Neutrophil (primary cell): ENCODE measurements at regions not wholly inside any gene's neighbourhood (a gene's known extent, or its start where the extent isn't known, plus 50 kb on each side); places are given as distances from the start of the nearest gene placed in this dataset.
"Not testable (repeated sequence)": the region's sequence is repeated elsewhere in the genome, so short reads cannot be mapped to it uniquely, and the experiment has no call there.

Source experiments
- H3K27ac ChIP-seq: fragments of 200-600 bp; sonication (generic); 2 replicates; pipeline ENCODE4 v1.5.1; 2016; ENCODE audit warnings: mild to moderate bottlenecking, moderate library complexity
- H3K27me3 ChIP-seq: fragments of 200-600 bp; sonication (generic); 2 replicates; pipeline ENCODE4 v1.6.0; 2016; ENCODE audit warnings: mild to moderate bottlenecking
- H3K36me3 ChIP-seq: fragments of 200-600 bp; sonication (generic); 2 replicates; pipeline ENCODE4 v1.5.1; 2017
- H3K4me1 ChIP-seq, 2 experiments: fragments of 200-600 bp in 1 of 2; sonication (generic) in 1 of 2; 1 replicate in 1 of 2; 2 replicates in 1 of 2; pipeline versions ENCODE4 v1.5.1 to v1.6.1; 2013 to 2016; ENCODE audit warnings: low read depth in 1 of 2, low read length in 1 of 2, mild to moderate bottlenecking in 1 of 2, moderate library complexity in 1 of 2; ENCODE audit not compliant: control insufficient read depth in 1 of 2, insufficient read depth in 1 of 2
- H3K4me3 ChIP-seq, 2 experiments: fragments of 200-600 bp in 1 of 2; sonication (generic) in 1 of 2; 1 replicate in 1 of 2; 2 replicates in 1 of 2; pipeline ENCODE4 v1.5.1; 2013 to 2016; ENCODE audit warnings: low read depth in 1 of 2, low read length in 1 of 2, mild to moderate bottlenecking in 1 of 2, moderate library complexity in 1 of 2
- H3K9me3 ChIP-seq: fragments of 200-600 bp; sonication (generic); 2 replicates; pipeline ENCODE4 v1.5.1; 2016
- CTCF ChIP-seq: fragments of 200-600 bp; sonication (generic); IDR thresholded peaks from 2 replicates; pipeline ENCODE4 v1.5.1; 2016; ENCODE audit warnings: antibody characterized with exemption

GRCh38 chr2:158866082-158866481 is 71.0 kb downstream of the DAPL1 start:
- not testable (repeated sequence) for H3K27me3 ChIP-seq, H3K9me3 ChIP-seq, H3K27ac ChIP-seq, H3K4me1 ChIP-seq, H3K4me3 ChIP-seq, H3K36me3 ChIP-seq

- not testable (repeated sequence) for H3K27ac ChIP-seq, H3K36me3 ChIP-seq, H3K27me3 ChIP-seq, H3K9me3 ChIP-seq, H3K4me1 ChIP-seq, H3K4me3 ChIP-seq
Measured at GRCh38 chr2:158867531-158868191, 72.5 kb downstream of the DAPL1 start.

GRCh38 chr2:158868386-158868785 is 73.3 kb downstream of the DAPL1 start:
- not testable (repeated sequence) for H3K27me3 ChIP-seq, H3K36me3 ChIP-seq, H3K27ac ChIP-seq, H3K4me1 ChIP-seq, H3K4me3 ChIP-seq, H3K9me3 ChIP-seq

- not testable (repeated sequence) for H3K27me3 ChIP-seq, H3K27ac ChIP-seq, H3K36me3 ChIP-seq, H3K4me1 ChIP-seq, H3K4me3 ChIP-seq, H3K9me3 ChIP-seq
Measured at GRCh38 chr2:158869122-158869521, 74.0 kb downstream of the DAPL1 start.

GRCh38 chr2:158869609-158870008 is 74.5 kb downstream of the DAPL1 start:
- H3K9me3 ChIP-seq, H3K27me3 ChIP-seq, H3K27ac ChIP-seq: not testable (repeated sequence)

GRCh38 chr2:158878003-158878402 is 82.9 kb downstream of the DAPL1 start:
- no peaks in the 10 kb centered on the region for H3K4me1 ChIP-seq
- no peaks in the 10 kb centered on the region for H3K36me3 ChIP-seq
- no peaks in the 10 kb centered on the region for H3K9me3 ChIP-seq
- no peak overlapping the region for H3K4me3 ChIP-seq
- H3K27me3 ChIP-seq: no peaks in the 10 kb centered on the region
- TF ChIP-seq CTCF: no peak
- no peak overlapping the region for H3K27ac ChIP-seq

More at GRCh38 chr2:158869609-158870008, 74.5 kb downstream of the DAPL1 start:
- H3K4me3 ChIP-seq, H3K36me3 ChIP-seq, H3K4me1 ChIP-seq: not testable (repeated sequence)

- no peaks in the 10 kb centered on the region for H3K36me3 ChIP-seq
- no peaks in the 10 kb centered on the region for H3K27me3 ChIP-seq
- no peak for TF ChIP-seq CTCF
- H3K4me1 ChIP-seq: no peaks in the 10 kb centered on the region
- no peak overlapping the region for H3K4me3 ChIP-seq
- no peak overlapping the region for H3K27ac ChIP-seq
- no peaks in the 10 kb centered on the region for H3K9me3 ChIP-seq
Measured at GRCh38 chr2:158879229-158879903, 84.2 kb downstream of the DAPL1 start.

GRCh38 chr2:158882297-158882696 is 86.1 kb upstream of the TANC1 start:
- Histone ChIP-seq H3K27me3 (no peaks in the 10 kb centered on the region), H3K4me3 (no peak overlapping the region), H3K9me3 (no peaks in the 10 kb centered on the region), H3K27ac (no peak overlapping the region), H3K4me1 (no peaks in the 10 kb centered on the region), H3K36me3 (no peaks in the 10 kb centered on the region)
- TF ChIP-seq CTCF: no peak

GRCh38 chr2:158884552-158884951 is 83.9 kb upstream of the TANC1 start:
- not testable (repeated sequence) for H3K4me1 ChIP-seq, H3K9me3 ChIP-seq, H3K27ac ChIP-seq, H3K4me3 ChIP-seq, H3K27me3 ChIP-seq, H3K36me3 ChIP-seq

GRCh38 chr2:158885018-158885678 is 83.3 kb upstream of the TANC1 start:
- H3K27me3 ChIP-seq, H3K27ac ChIP-seq, H3K36me3 ChIP-seq, H3K4me3 ChIP-seq, H3K4me1 ChIP-seq, H3K9me3 ChIP-seq: not testable (repeated sequence)

- not testable (repeated sequence) for H3K4me1 ChIP-seq, H3K27ac ChIP-seq, H3K27me3 ChIP-seq, H3K36me3 ChIP-seq, H3K9me3 ChIP-seq, H3K4me3 ChIP-seq
Measured at GRCh38 chr2:158885679-158886050, 82.8 kb upstream of the TANC1 start.
